HK-2 (cell line): ENCODE measurements at regions not wholly inside any gene's neighbourhood (a gene's known extent, or its start where the extent isn't known, plus 50 kb on each side); places are given as distances from the start of the nearest gene placed in this dataset.
"Not testable (repeated sequence)": the region's sequence is repeated elsewhere in the genome, so short reads cannot be mapped to it uniquely, and the experiment has no call there.

Experiments
- DNase-seq: peaks from one replicate; pipeline ENCODE4 v3.0.0-alpha.2; 2018; ENCODE audit not compliant: unreplicated experiment

- DNase-seq, result no peak
Measured at GRCh38 chr1:217921126-217921904, 290.2 kb downstream of the SPATA17 start.

GRCh38 chr1:217924924-217925323 lies 293.8 kb downstream of the SPATA17 start:
- DNase-seq, result no peak

DNA sequence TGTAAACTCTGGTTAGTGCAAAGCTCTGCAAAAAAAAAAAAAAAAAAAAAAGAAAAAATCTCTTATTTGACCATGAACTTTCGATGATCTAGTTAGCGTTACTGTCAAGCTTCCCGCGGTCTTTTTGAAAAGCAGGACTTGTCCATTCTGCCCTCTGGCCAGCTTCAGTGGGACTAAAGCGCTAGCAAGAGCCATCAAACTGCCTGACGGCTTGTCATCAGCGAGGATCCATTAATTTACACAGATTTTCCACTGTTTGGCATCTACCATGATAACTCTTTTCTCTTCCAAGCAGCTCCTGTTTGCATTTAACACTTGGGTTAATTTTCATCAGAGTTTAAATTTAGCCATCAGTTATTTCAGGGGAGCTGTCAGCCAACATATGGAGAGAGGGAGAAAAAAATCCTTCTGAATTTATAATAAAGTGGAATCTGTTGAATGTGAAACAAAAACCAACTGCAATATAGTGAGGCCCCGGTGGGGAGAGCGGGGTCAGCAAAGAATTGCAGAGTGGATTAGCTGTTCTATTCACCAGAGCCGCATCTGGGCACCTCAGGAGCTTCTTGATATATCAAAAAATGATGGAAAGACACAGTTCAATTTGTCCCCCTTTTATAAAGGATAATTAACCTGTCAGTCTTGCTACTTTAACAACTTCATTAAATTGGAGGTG lies 298.2 kb downstream of the SPATA17 start:
- no peak for DNase-seq

DNA sequence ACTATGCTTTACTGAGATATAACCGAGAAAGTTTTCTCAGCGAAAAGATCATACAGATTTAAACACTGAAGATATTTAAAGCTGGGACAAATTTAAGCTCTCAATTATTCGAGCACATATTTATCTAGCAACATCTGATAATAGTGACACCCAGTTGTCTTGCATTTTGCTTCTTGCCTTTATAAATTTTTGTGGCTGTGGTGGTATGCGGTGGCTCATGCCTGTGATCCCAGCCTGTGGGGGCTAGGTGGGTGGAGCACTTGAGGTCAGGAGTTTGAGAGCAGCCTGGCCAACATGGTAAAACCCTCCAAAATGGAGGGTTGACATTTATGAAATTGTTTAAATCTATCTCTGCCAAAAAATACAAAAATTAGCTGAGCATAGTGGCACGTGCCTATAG lies 312.2 kb downstream of the SPATA17 start:
- DNase-seq, result no peak

DNA sequence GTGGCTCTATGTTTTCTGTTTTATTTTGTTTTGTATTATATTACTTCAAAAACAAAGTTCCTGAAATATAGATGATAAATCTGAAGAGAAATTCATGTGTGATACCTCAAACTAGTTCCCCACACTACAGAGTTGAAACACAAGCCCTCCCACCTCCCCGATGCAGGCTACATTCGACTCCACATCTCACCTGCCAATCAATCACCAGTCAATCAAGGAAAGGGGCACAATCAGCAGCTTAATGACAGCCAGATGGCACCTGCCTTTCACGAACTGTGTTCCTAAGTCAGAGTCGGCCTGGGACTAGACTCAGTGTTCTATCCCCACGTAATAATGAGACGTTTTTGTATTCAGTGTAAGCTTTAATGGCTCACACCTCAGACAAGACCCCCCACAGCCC lies 313.4 kb downstream of the SPATA17 start:
- no peak for DNase-seq

- no peak for DNase-seq
Measured at GRCh38 chr1:217946511-217946910, 315.4 kb downstream of the SPATA17 start.

- DNase-seq, result no peak
Measured at GRCh38 chr1:217948741-217949140, 317.6 kb downstream of the SPATA17 start.

DNA sequence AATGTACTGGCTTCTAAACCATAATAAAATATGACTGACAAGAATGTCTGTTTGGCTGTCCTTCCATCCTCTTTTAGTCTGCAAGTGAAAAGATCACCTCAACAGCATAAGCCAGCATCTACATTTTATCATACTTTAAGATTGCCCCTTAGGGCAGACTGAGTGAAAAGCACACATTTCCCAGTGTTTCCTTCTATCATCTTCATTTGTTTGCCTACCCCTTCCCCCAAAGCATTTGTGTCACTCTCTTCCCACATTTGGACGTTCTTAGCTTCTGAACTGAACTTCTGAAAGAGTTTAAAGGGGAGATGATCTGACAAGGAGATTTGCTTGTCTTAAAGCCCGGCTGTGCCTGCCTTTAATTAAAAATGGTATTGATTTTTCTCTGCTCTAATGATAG lies 322.2 kb downstream of the SPATA17 start:
- DNase-seq, result no peak

- DNase-seq, result no peak
Measured at GRCh38 chr1:217953922-217954321, 322.8 kb downstream of the SPATA17 start.

GRCh38 chr1:217955723-217956122 lies 324.6 kb downstream of the SPATA17 start:
- DNase-seq, result no peak

- DNase-seq, result no peak
Measured at GRCh38 chr1:217965156-217965786, 319.8 kb upstream of the RRP15 start.

GRCh38 chr1:217968085-217968484 lies 317.0 kb upstream of the RRP15 start:
- no peak for DNase-seq

GRCh38 chr1:217969428-217969827 lies 315.7 kb upstream of the RRP15 start:
- no peak for DNase-seq

GRCh38 chr1:217977943-217978342 lies 307.1 kb upstream of the RRP15 start:
- DNase-seq, result no peak

GRCh38 chr1:217981430-217981829 lies 303.7 kb upstream of the RRP15 start:
- DNase-seq, result no peak

GRCh38 chr1:217982331-217983050 lies 302.6 kb upstream of the RRP15 start:
- no peak for DNase-seq

DNA sequence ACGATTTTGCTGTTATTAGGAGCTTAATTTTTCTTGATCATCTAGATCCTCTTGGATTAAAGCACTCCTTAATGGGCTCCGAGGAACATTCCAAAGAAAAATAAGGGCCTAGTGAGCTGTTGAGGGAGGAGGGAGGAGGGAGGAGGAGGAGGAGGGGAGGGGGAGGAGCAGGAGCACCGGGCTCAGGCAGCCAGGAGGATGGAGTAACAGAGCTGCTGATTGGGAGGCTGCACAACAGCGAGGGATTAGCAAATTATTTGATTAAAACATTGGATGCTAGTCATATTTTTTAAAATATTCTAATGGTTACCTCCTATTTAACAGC lies 302.1 kb upstream of the RRP15 start:
- no peak for DNase-seq

- DNase-seq, result no peak
Measured at GRCh38 chr1:217985641-217986040, 299.5 kb upstream of the RRP15 start.

DNA sequence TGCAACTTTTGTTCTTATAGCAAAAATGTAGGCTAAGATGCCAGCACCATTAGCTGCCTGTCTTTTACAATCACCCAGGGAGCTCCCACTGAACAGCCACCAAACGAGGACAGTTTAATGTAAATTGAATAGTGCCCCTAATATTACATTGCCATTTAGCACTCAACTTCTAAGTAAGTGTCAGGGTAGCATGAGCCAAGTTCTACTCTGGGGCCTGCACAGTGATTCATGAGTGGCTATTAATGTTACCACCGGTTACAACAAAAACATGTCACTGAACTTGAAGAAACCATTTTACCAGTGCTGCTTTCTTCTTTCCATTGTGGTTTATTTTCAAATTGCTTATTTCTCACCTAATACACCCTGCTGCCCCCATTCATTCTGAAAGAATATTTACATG lies 295.6 kb upstream of the RRP15 start:
- DNase-seq, result no peak

DNA sequence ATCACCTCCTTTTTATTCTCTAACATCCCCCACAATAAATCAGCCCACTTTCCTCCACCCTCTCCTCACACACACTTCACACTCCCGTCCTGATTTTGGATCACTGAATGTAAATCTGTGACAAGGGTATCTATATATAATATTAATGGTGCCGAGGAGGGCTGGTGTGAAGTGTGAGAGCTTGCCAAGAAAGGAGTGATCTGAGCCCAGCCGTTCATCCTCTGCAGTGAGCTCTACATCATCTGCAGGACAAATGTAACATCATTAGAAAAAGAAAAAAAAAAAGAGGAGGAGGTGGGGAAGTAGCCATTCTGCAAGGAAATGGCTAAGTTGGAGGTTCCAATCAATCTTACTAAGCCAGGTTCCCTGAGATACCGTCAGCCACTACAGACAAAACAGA lies 291.7 kb upstream of the RRP15 start:
- no peak for DNase-seq

DNA sequence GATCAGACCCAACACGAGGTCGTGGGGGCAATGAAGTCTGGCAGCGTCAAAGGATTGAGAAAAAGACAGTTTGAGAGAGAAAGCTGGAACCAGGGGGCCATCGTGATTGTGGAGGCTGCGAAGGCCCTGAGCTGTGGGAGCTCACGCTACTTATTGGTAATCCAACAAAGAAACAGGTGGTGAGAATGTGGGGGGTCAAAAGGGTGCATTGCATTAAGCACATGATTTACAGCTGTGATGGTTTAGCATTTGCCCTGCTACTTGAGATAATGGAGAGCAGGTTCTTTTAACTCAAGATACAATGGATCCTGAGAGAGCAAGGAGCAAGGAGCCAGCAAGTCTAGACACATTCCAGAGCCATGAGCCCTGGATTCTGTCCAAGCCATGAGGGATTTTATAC lies 276.8 kb upstream of the RRP15 start:
- not testable (repeated sequence) for DNase-seq

GRCh38 chr1:218015106-218015505 lies 270.0 kb upstream of the RRP15 start:
- not testable (repeated sequence) for DNase-seq
